DND-41 (cell line): ENCODE measurements at regions not wholly inside any gene's neighbourhood (a gene's known extent, or its start where the extent isn't known, plus 50 kb on each side); places are given as distances from the start of the nearest gene placed in this dataset.

Source experiments
- ATAC-seq: fragments of 200-7000 bp; cut with Tn5 transposase; 3 replicates; pipeline ENCODE4 v1.9.1; 2021; ENCODE audit warnings: low read depth; ENCODE audit not compliant: insufficient read depth
- DNase-seq: peaks from one replicate; pipeline ENCODE4 v3.0.0-alpha.2; 2020
- H2AFZ ChIP-seq: 2 replicates; pipeline ENCODE4 v1.6.0; 2012; ENCODE audit warnings: low read depth, low read length
- H3K27ac ChIP-seq: 2 replicates; pipeline ENCODE4 v1.5.1; 2012; ENCODE audit warnings: low read length, inconsistent platforms
- H3K27me3 ChIP-seq: fragments of 200-600 bp; sonication (generic); 2 replicates; pipeline ENCODE4 v1.6.0; 2012; ENCODE audit warnings: low read length, mild to moderate bottlenecking, inconsistent platforms; ENCODE audit not compliant: insufficient read depth, poor library complexity
- H3K36me3 ChIP-seq: 2 replicates; pipeline ENCODE4 v1.5.1; 2012; ENCODE audit warnings: low read length, inconsistent platforms; ENCODE audit not compliant: insufficient read depth
- H3K4me1 ChIP-seq: 2 replicates; pipeline ENCODE4 v1.5.1; 2012; ENCODE audit warnings: mild to moderate bottlenecking, low read length; ENCODE audit not compliant: insufficient read depth
- H3K4me2 ChIP-seq: 2 replicates; pipeline ENCODE4 v1.6.0; 2012; ENCODE audit warnings: mild to moderate bottlenecking, moderate library complexity, low read length, inconsistent platforms; ENCODE audit not compliant: insufficient read depth
- H3K4me3 ChIP-seq, 2 experiments: fragments of 200-600 bp in 1 of 2; shearing (Covaris generic) in 1 of 2; 2 replicates each; pipeline ENCODE4 v1.5.1; 2012 to 2016; ENCODE audit warnings: inconsistent platforms in 2 of 2, low read length in 2 of 2, mild to moderate bottlenecking in 2 of 2, low read depth in 1 of 2, moderate library complexity in 1 of 2
- H3K79me2 ChIP-seq: 2 replicates; pipeline ENCODE4 v1.6.0; 2012; ENCODE audit warnings: low read length, inconsistent platforms; ENCODE audit not compliant: insufficient read depth
- H3K9ac ChIP-seq: 2 replicates; pipeline ENCODE4 v1.6.0; 2012; ENCODE audit warnings: low read depth, mild to moderate bottlenecking, inconsistent platforms, low read length, moderate library complexity
- H3K9me3 ChIP-seq: 2 replicates; pipeline ENCODE4 v1.5.1; 2012; ENCODE audit warnings: low read length, moderate library complexity, mild to moderate bottlenecking, inconsistent platforms; ENCODE audit not compliant: insufficient read depth, severe bottlenecking
- H4K20me1 ChIP-seq: 2 replicates; pipeline ENCODE4 v1.6.0; 2012; ENCODE audit warnings: low read length; ENCODE audit not compliant: insufficient read depth
- CTCF ChIP-seq: IDR thresholded peaks from 2 replicates; pipeline ENCODE4 v1.5.1; 2012; ENCODE audit warnings: borderline replicate concordance, low read length, moderate library complexity, mild to moderate bottlenecking; ENCODE audit not compliant: poor library complexity, severe bottlenecking; ENCODE audit errors: extremely low read depth
- EZH2 ChIP-seq: IDR thresholded peaks from 3 replicates; pipeline ENCODE4 v1.6.1; 2012; ENCODE audit warnings: borderline replicate concordance, low read depth, mild to moderate bottlenecking, moderate library complexity, low read length, inconsistent platforms; ENCODE audit not compliant: severe bottlenecking

GRCh38 chr13:64327505-64328194, 2902.5 kb downstream of the PCDH9 start:
- TF ChIP-seq CTCF, result no peak
- TF ChIP-seq EZH2, result no peak
- no peaks in the 10 kb centered on the region for H3K79me2 ChIP-seq
- H4K20me1 ChIP-seq, result no peaks in the 10 kb centered on the region
- no peak overlapping the region for H3K27ac ChIP-seq
- no peak for DNase-seq
- no peaks in the 10 kb centered on the region for H3K27me3 ChIP-seq
- no peak for ATAC-seq
- H2AFZ ChIP-seq, result no peak overlapping the region
- no peaks in the 10 kb centered on the region for H3K36me3 ChIP-seq
- H3K4me2 ChIP-seq, result no peak overlapping the region
- H3K4me1 ChIP-seq, result no peaks in the 10 kb centered on the region
- H3K9ac ChIP-seq, result no peak overlapping the region
- no peaks in the 10 kb centered on the region for H3K9me3 ChIP-seq
- H3K4me3 ChIP-seq, result no peak overlapping the region

- H4K20me1 ChIP-seq, result no peaks in the 10 kb centered on the region
- H3K4me1 ChIP-seq, result no peaks in the 10 kb centered on the region
- H3K4me2 ChIP-seq, result no peak overlapping the region
- DNase-seq, result no peak
- H3K36me3 ChIP-seq, result no peaks in the 10 kb centered on the region
- no peak overlapping the region for H3K27ac ChIP-seq
- no peak overlapping the region for H3K9ac ChIP-seq
- no peak overlapping the region for H3K4me3 ChIP-seq
- H3K27me3 ChIP-seq, result no peaks in the 10 kb centered on the region
- H3K79me2 ChIP-seq, result no peaks in the 10 kb centered on the region
- no peak for TF ChIP-seq CTCF
- no peak for TF ChIP-seq EZH2
- no peaks in the 10 kb centered on the region for H3K9me3 ChIP-seq
- no peak overlapping the region for H2AFZ ChIP-seq
- no peak for ATAC-seq
Measured at GRCh38 chr13:64314331-64314730, 2898.7 kb upstream of the PCDH20 start.

GRCh38 chr13:64311948-64312347, 2896.3 kb upstream of the PCDH20 start:
- TF ChIP-seq EZH2, result no peak
- TF ChIP-seq CTCF, result no peak
- no peaks in the 10 kb centered on the region for H4K20me1 ChIP-seq
- H3K4me2 ChIP-seq, result no peak overlapping the region
- DNase-seq (no peak), ATAC-seq (no peak)
- no peak overlapping the region for H3K9ac ChIP-seq
- no peak overlapping the region for H3K27ac ChIP-seq
- H3K4me3 ChIP-seq, result no peak overlapping the region
- no peaks in the 10 kb centered on the region for H3K79me2 ChIP-seq
- no peaks in the 10 kb centered on the region for H3K9me3 ChIP-seq
- H3K27me3 ChIP-seq, result no peaks in the 10 kb centered on the region
- H3K4me1 ChIP-seq, result no peaks in the 10 kb centered on the region
- H3K36me3 ChIP-seq, result no peaks in the 10 kb centered on the region
- no peak overlapping the region for H2AFZ ChIP-seq

- no peak overlapping the region for H2AFZ ChIP-seq
- no peak for TF ChIP-seq EZH2
- no peak for TF ChIP-seq CTCF
Measured at GRCh38 chr13:64311112-64311511, 2895.5 kb upstream of the PCDH20 start.

More at GRCh38 chr13:64311112-64311511, 2895.5 kb upstream of the PCDH20 start:
- H3K4me2 ChIP-seq, result no peak overlapping the region
- no peak overlapping the region for H3K9ac ChIP-seq
- ATAC-seq (no peak), DNase-seq (no peak)
- no peaks in the 10 kb centered on the region for H3K4me1 ChIP-seq
- no peaks in the 10 kb centered on the region for H3K36me3 ChIP-seq
- no peak overlapping the region for H3K4me3 ChIP-seq
- no peaks in the 10 kb centered on the region for H3K79me2 ChIP-seq
- H4K20me1 ChIP-seq, result no peaks in the 10 kb centered on the region
- H3K27ac ChIP-seq, result no peak overlapping the region
- H3K27me3 ChIP-seq, result no peaks in the 10 kb centered on the region
- no peaks in the 10 kb centered on the region for H3K9me3 ChIP-seq
